Hepatocyte (in vitro differentiated cells): ENCODE measurements at regions not wholly inside any gene's neighbourhood (a gene's known extent, or its start where the extent isn't known, plus 50 kb on each side); places are given as distances from the start of the nearest gene placed in this dataset.

ENCODE experiments used
- EZH2 ChIP-seq: fragments of 200-600 bp; sonication (generic); IDR thresholded peaks from 2 replicates; pipeline ENCODE4 v1.6.1; 2016; ENCODE audit warnings: antibody characterized with exemption, mild to moderate bottlenecking, borderline replicate concordance
- TF ChIP-seq, protein P1 (sequence below): fragments of 200-600 bp; sonication (generic); IDR thresholded peaks from 2 replicates; pipeline ENCODE4 v1.5.1; 2016; ENCODE audit warnings: antibody characterized with exemption, mild to moderate bottlenecking; ENCODE audit not compliant: poor library complexity

DNA sequence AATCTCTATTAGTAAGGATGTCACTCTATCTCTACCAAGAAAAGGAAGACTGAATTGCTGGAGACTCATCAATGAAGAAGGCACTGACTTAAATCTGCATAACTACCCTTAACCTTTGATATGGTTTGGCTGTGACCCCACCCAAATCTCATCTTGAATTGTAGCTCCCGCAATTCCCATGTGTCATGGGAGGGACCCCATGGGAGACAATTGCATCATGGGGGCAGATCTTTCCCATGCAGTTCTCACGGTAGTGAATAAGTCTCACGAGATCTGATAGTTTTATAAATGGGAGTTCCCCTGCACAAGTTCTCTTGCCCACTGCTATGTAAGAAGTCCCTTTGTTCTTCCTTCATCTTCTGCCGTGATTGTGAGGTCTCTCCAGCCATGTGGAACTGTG is 73.4 kb upstream of the PPM1H start:
- TF ChIP-seq, protein P1, sequence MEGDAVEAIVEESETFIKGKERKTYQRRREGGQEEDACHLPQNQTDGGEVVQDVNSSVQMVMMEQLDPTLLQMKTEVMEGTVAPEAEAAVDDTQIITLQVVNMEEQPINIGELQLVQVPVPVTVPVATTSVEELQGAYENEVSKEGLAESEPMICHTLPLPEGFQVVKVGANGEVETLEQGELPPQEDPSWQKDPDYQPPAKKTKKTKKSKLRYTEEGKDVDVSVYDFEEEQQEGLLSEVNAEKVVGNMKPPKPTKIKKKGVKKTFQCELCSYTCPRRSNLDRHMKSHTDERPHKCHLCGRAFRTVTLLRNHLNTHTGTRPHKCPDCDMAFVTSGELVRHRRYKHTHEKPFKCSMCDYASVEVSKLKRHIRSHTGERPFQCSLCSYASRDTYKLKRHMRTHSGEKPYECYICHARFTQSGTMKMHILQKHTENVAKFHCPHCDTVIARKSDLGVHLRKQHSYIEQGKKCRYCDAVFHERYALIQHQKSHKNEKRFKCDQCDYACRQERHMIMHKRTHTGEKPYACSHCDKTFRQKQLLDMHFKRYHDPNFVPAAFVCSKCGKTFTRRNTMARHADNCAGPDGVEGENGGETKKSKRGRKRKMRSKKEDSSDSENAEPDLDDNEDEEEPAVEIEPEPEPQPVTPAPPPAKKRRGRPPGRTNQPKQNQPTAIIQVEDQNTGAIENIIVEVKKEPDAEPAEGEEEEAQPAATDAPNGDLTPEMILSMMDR: no peak
- no peak for TF ChIP-seq EZH2
